DOHH2 (cell line): ENCODE measurements at regions not wholly inside any gene's neighbourhood (a gene's known extent, or its start where the extent isn't known, plus 50 kb on each side); places are given as distances from the start of the nearest gene placed in this dataset.

Experiments used
- H3F3A ChIP-seq: fragments of 200-600 bp; sonication (generic), shearing (Covaris generic); 2 replicates; pipeline ENCODE4 v1.6.0; 2016; ENCODE audit warnings: antibody characterized with exemption, mild to moderate bottlenecking; ENCODE audit not compliant: control insufficient read depth, insufficient read depth
- H3K27ac ChIP-seq: fragments of 200-600 bp; sonication (generic); 2 replicates; pipeline ENCODE4 v1.5.1; 2014; ENCODE audit warnings: low read depth, mild to moderate bottlenecking, low read length, moderate library complexity
- H3K27me3 ChIP-seq: fragments of 200-600 bp; sonication (generic); 2 replicates; pipeline ENCODE4 v1.6.1; 2014; ENCODE audit warnings: mild to moderate bottlenecking, low read length, mixed read lengths; ENCODE audit not compliant: control insufficient read depth
- H3K36me3 ChIP-seq: fragments of 200-600 bp; sonication (generic); 2 replicates; pipeline ENCODE4 v1.6.1; 2014; ENCODE audit warnings: mild to moderate bottlenecking, low read length, moderate library complexity, mixed read lengths; ENCODE audit not compliant: control insufficient read depth
- H3K4me1 ChIP-seq: fragments of 200-600 bp; sonication (generic); 2 replicates; pipeline ENCODE4 v1.6.1; 2014; ENCODE audit warnings: mild to moderate bottlenecking, low read length, mixed read lengths; ENCODE audit not compliant: control insufficient read depth
- H3K4me2 ChIP-seq: fragments of 200-600 bp; sonication (generic); 2 replicates; pipeline ENCODE4 v1.6.0; 2014; ENCODE audit warnings: mild to moderate bottlenecking, low read length, moderate library complexity
- H3K4me3 ChIP-seq: fragments of 200-600 bp; sonication (generic); 2 replicates; pipeline ENCODE4 v1.5.1; 2014; ENCODE audit warnings: mild to moderate bottlenecking, low read length, mixed read lengths
- H3K79me2 ChIP-seq: fragments of 200-600 bp; sonication (generic); 2 replicates; pipeline ENCODE4 v1.6.1; 2014; ENCODE audit warnings: mild to moderate bottlenecking, low read length, mixed read lengths; ENCODE audit not compliant: control insufficient read depth
- H3K9me2 ChIP-seq: fragments of 200-600 bp; sonication (generic); replicated peaks from 2 replicates; pipeline ENCODE4 v1.6.1; 2014; ENCODE audit warnings: mild to moderate bottlenecking, low read length, mixed read lengths; ENCODE audit not compliant: control insufficient read depth
- H3K9me3 ChIP-seq: fragments of 200-600 bp; sonication (generic); 2 replicates; pipeline ENCODE4 v1.6.1; 2014; ENCODE audit warnings: antibody characterized with exemption, low read length, mixed read lengths; ENCODE audit not compliant: control insufficient read depth, insufficient read depth
- H4K20me1 ChIP-seq: fragments of 200-600 bp; sonication (generic); 2 replicates; pipeline ENCODE4 v1.6.0; 2014; ENCODE audit warnings: low read depth, mild to moderate bottlenecking, antibody characterized with exemption, low read length, moderate library complexity; ENCODE audit not compliant: control insufficient read depth, insufficient read depth
- CTCF ChIP-seq: fragments of 200-600 bp; sonication (generic); IDR thresholded peaks from one replicate; pipeline ENCODE4 v1.5.1; 2014; ENCODE audit warnings: antibody characterized with exemption, mild to moderate bottlenecking, low read depth, low read length; ENCODE audit not compliant: poor library complexity, severe bottlenecking
- EZH2phosphoT487 ChIP-seq: fragments of 200-600 bp; sonication (generic); IDR thresholded peaks from 2 replicates; pipeline ENCODE4 v1.6.1; 2017; ENCODE audit warnings: borderline replicate concordance, mild to moderate bottlenecking, antibody characterized with exemption, low read length, moderate library complexity, mixed read lengths

- Histone ChIP-seq H3K4me1 (peaks cover 35% of the 10 kb centered on the region), H3K9me2 (no peaks in the 10 kb centered on the region), H3K27ac (no peak overlapping the region), H3K4me2 (no peak overlapping the region), H3K4me3 (no peak overlapping the region), H3K79me2 (no peaks in the 10 kb centered on the region), H3K36me3 (no peaks in the 10 kb centered on the region), H4K20me1 (no peaks in the 10 kb centered on the region), H3K9me3 (no peaks in the 10 kb centered on the region), H3K27me3 (no peaks in the 10 kb centered on the region), H3F3A (no peaks in the 10 kb centered on the region)
- TF ChIP-seq CTCF (no peak), EZH2phosphoT487 (no peak)
Observed at GRCh38 chr3:34070831-34071585, 272.6 kb downstream of the PDCD6IP start.

- Histone ChIP-seq H3K27ac (no peak overlapping the region), H3K27me3 (no peaks in the 10 kb centered on the region), H3K4me2 (peak overlapping the region; percentile 41; the same call in 1 of the 2 replicates), H3K9me2 (no peaks in the 10 kb centered on the region), H3F3A (no peaks in the 10 kb centered on the region), H3K9me3 (no peaks in the 10 kb centered on the region), H3K36me3 (no peaks in the 10 kb centered on the region), H4K20me1 (no peaks in the 10 kb centered on the region), H3K79me2 (no peaks in the 10 kb centered on the region), H3K4me1 (peaks cover 33% of the 10 kb centered on the region), H3K4me3 (no peak overlapping the region)
- TF ChIP-seq EZH2phosphoT487 = no peak
- no peak for TF ChIP-seq CTCF
Observed at GRCh38 chr3:34072297-34072696, 273.9 kb downstream of the PDCD6IP start.

- no peaks in the 10 kb centered on the region for H3K9me2 ChIP-seq
- H3K9me3 ChIP-seq = no peaks in the 10 kb centered on the region
- H3F3A ChIP-seq = no peaks in the 10 kb centered on the region
- no peaks in the 10 kb centered on the region for H3K36me3 ChIP-seq
- H3K4me3 ChIP-seq = no peak overlapping the region
- no peaks in the 10 kb centered on the region for H4K20me1 ChIP-seq
- peaks cover 41% of the 10 kb centered on the region for H3K4me1 ChIP-seq
- H3K79me2 ChIP-seq = no peaks in the 10 kb centered on the region
- H3K27me3 ChIP-seq = no peaks in the 10 kb centered on the region
- TF ChIP-seq CTCF = no peak
- TF ChIP-seq EZH2phosphoT487 = no peak
- peak overlapping the region; percentile 41 for H3K4me2 ChIP-seq
- H3K27ac ChIP-seq = no peak overlapping the region
Observed at GRCh38 chr3:34073111-34073510, 274.7 kb downstream of the PDCD6IP start.
